Esophagus squamous epithelium (tissue), 4 donors: ENCODE measurements at regions not wholly inside any gene's neighbourhood (a gene's known extent, or its start where the extent isn't known, plus 50 kb on each side); places are given as distances from the start of the nearest gene placed in this dataset.

Experiments
- CTCF ChIP-seq, 6 experiments: fragments of 450-650 bp in 4 of 6; fragments of 200-600 bp in 2 of 6; sonication (generic) in 2 of 6; IDR thresholded peaks; one replicate each; pipeline ENCODE4 v1.5.1; 2016 to 2019; ENCODE audit warnings: antibody characterized with exemption in 6 of 6, mild to moderate bottlenecking in 4 of 6, moderate library complexity in 4 of 6
- POLR2A ChIP-seq, 4 donors: fragments of 450-650 bp; IDR thresholded peaks; one replicate each; pipeline ENCODE4 v1.6.1; 2017; ENCODE audit warnings: antibody characterized with exemption in 4 of 4, mild to moderate bottlenecking in 4 of 4, moderate library complexity in 3 of 4

- TF ChIP-seq POLR2A (IDR thresholded peaks at IDR 0.05), result no peak
- no peak for TF ChIP-seq CTCF (IDR thresholded peaks at IDR 0.05)
Measured at GRCh38 chr17:36741019-36741902, 139.9 kb downstream of the MRM1 start.
